GM21526 (cell line): ENCODE measurements at regions not wholly inside any gene's neighbourhood (a gene's known extent, or its start where the extent isn't known, plus 50 kb on each side); places are given as distances from the start of the nearest gene placed in this dataset.
"Not testable (repeated sequence)": the region's sequence is repeated elsewhere in the genome, so short reads cannot be mapped to it uniquely, and the experiment has no call there.

ENCODE experiments used
- ATAC-seq: cut with Tn5 transposase; IDR thresholded peaks from one replicate; pipeline ENCODE4 v1.9.1; 2021; ENCODE audit warnings: moderate library complexity; ENCODE audit not compliant: unreplicated experiment, low FRiP score

GRCh38 chr4:114085611-114086345 is 106.3 kb upstream of the ARSJ start:
- no peak for ATAC-seq

- ATAC-seq: no peak
These were observed 108.3 kb upstream of the ARSJ start for GRCh38 chr4:114087596-114088230.

GRCh38 chr4:114088481-114088880 is 109.0 kb upstream of the ARSJ start:
- ATAC-seq: no peak

- no peak for ATAC-seq
These were observed 112.1 kb upstream of the ARSJ start for GRCh38 chr4:114091546-114091945.

GRCh38 chr4:114093221-114093715 is 113.8 kb upstream of the ARSJ start:
- ATAC-seq: no peak

GRCh38 chr4:114100288-114101031 is 121.0 kb upstream of the ARSJ start:
- no peak for ATAC-seq

GRCh38 chr4:114103908-114104307 is 124.5 kb upstream of the ARSJ start:
- ATAC-seq: no peak

GRCh38 chr4:114108869-114109268 is 129.4 kb upstream of the ARSJ start:
- ATAC-seq: no peak

- ATAC-seq: no peak
These were observed 130.3 kb upstream of the ARSJ start for GRCh38 chr4:114109776-114110175.

GRCh38 chr4:114115526-114115925 is 136.1 kb upstream of the ARSJ start:
- no peak for ATAC-seq

GRCh38 chr4:114116861-114117260 is 137.4 kb upstream of the ARSJ start:
- no peak for ATAC-seq

GRCh38 chr4:114121221-114121620 is 141.8 kb upstream of the ARSJ start:
- ATAC-seq: no peak

- ATAC-seq: no peak
These were observed 152.8 kb upstream of the ARSJ start for GRCh38 chr4:114132199-114132598.

GRCh38 chr4:114132830-114133229 is 153.4 kb upstream of the ARSJ start:
- ATAC-seq: peak; percentile 87

GRCh38 chr4:114136069-114136468 is 156.6 kb upstream of the ARSJ start:
- ATAC-seq: no peak

- no peak for ATAC-seq
These were observed 158.5 kb upstream of the ARSJ start for GRCh38 chr4:114137984-114138383.

GRCh38 chr4:114146947-114147618 is 167.6 kb upstream of the ARSJ start:
- ATAC-seq: no peak

- not testable (repeated sequence) for ATAC-seq
These were observed 168.3 kb upstream of the ARSJ start for GRCh38 chr4:114147619-114148208.

- ATAC-seq: not testable (repeated sequence)
These were observed 169.1 kb upstream of the ARSJ start for GRCh38 chr4:114148372-114149070.

- ATAC-seq: no peak
These were observed 176.9 kb upstream of the ARSJ start for GRCh38 chr4:114156371-114156770.
